SK-N-SH (cell line): ENCODE measurements at regions not wholly inside any gene's neighbourhood (a gene's known extent, or its start where the extent isn't known, plus 50 kb on each side); places are given as distances from the start of the nearest gene placed in this dataset.

ENCODE experiments used
- CTCF ChIA-PET: fragments of 300-600, 350-600 bp; formaldehyde crosslinking; extraction: SDS; loops from one replicate; lab custom pipeline; 2021; lab: Yijun Ruan, JAX
- POLR2A ChIA-PET: fragments of 350-600 bp; sonication (Branson Sonifier 250); formaldehyde crosslinking; extraction: SDS; loops from one replicate; lab custom pipeline; 2020; ENCODE audit warnings: antibody characterized with exemption, inconsistent platforms; lab: Yijun Ruan, JAX
- DNase-seq: peaks from one replicate; pipeline ENCODE4 v3.0.0; 2012
- H2AFZ ChIP-seq: fragments of 200-600 bp; sonication (generic); 2 replicates; pipeline ENCODE4 v1.8.1; 2016; ENCODE audit warnings: antibody characterized with exemption, mild to moderate bottlenecking, low read depth
- H3F3A ChIP-seq: fragments of 200-600 bp; sonication (generic); replicated peaks from 2 replicates; pipeline ENCODE3; 2016; ENCODE audit warnings: antibody characterized with exemption, mild to moderate bottlenecking; ENCODE audit not compliant: insufficient read depth
- H3K27ac ChIP-seq, 2 experiments: fragments of 200-500 bp in 1 of 2; fragments of 200-600 bp in 1 of 2; sonication (Bioruptor generic) in 1 of 2; sonication (generic), shearing (Covaris generic) in 1 of 2; 2 replicates each; pipeline versions ENCODE4 v1.5.1 to v1.6.1; 2014 to 2016; ENCODE audit warnings: low read depth in 2 of 2, inconsistent platforms in 1 of 2, low read length in 1 of 2, mild to moderate bottlenecking in 1 of 2, mixed read lengths in 1 of 2
- H3K27me3 ChIP-seq: fragments of 200-600 bp; sonication (generic), shearing (Covaris generic); 2 replicates; pipeline ENCODE4 v1.6.1; 2016; ENCODE audit warnings: mixed run types; ENCODE audit not compliant: insufficient read depth
- H3K36me3 ChIP-seq, 2 experiments: fragments of 200-500 bp in 1 of 2; fragments of 200-600 bp in 1 of 2; sonication (Bioruptor generic) in 1 of 2; sonication (generic) in 1 of 2; replicated peaks in 1 of 2; 2 replicates each; pipeline versions ENCODE3 to v1.5.1; 2014 to 2016; ENCODE audit warnings: low read length in 1 of 2, mild to moderate bottlenecking in 1 of 2; ENCODE audit not compliant: insufficient read depth in 2 of 2, control insufficient read depth in 1 of 2
- H3K4me1 ChIP-seq, 2 experiments: fragments of 200-500 bp in 1 of 2; fragments of 200-600 bp in 1 of 2; sonication (Bioruptor generic) in 1 of 2; sonication (generic), shearing (Covaris generic) in 1 of 2; 2 replicates each; pipeline versions ENCODE4 v1.5.1 to v1.6.1; 2014 to 2016; ENCODE audit warnings: low read depth in 1 of 2, low read length in 1 of 2, mixed run types in 1 of 2; ENCODE audit not compliant: insufficient read depth in 2 of 2, control insufficient read depth in 1 of 2
- H3K4me2 ChIP-seq: fragments of 200-600 bp; sonication (generic), shearing (Covaris generic); 2 replicates; pipeline ENCODE4 v1.6.1; 2017; ENCODE audit warnings: mixed run types
- H3K4me3 ChIP-seq, 2 experiments: fragments of 200-500 bp in 1 of 2; fragments of 200-600 bp in 1 of 2; sonication (Bioruptor generic) in 1 of 2; sonication (generic), shearing (Covaris generic) in 1 of 2; 2 replicates each; pipeline versions ENCODE4 v1.5.1 to v1.8.1; 2014 to 2016; ENCODE audit warnings: low read depth in 2 of 2, inconsistent platforms in 1 of 2, low read length in 1 of 2, mild to moderate bottlenecking in 1 of 2, mixed read lengths in 1 of 2, moderate library complexity in 1 of 2
- H3K79me2 ChIP-seq: fragments of 200-600 bp; sonication (generic); 2 replicates; pipeline ENCODE4 v1.8.1; 2017; ENCODE audit warnings: mild to moderate bottlenecking; ENCODE audit not compliant: insufficient read depth
- H3K9ac ChIP-seq: fragments of 200-600 bp; sonication (generic); 2 replicates; pipeline ENCODE4 v1.6.1; 2017; ENCODE audit warnings: mixed run types
- H3K9me2 ChIP-seq: fragments of 200-600 bp; sonication (generic); 2 replicates; pipeline ENCODE4 v1.6.1; 2017; ENCODE audit warnings: mixed run types
- H3K9me3 ChIP-seq: fragments of 200-600 bp; sonication (generic); 2 replicates; pipeline ENCODE4 v1.6.1; 2017; ENCODE audit warnings: mixed run types, mild to moderate bottlenecking, moderate library complexity
- H4K20me1 ChIP-seq: fragments of 200-600 bp; sonication (generic); 2 replicates; pipeline ENCODE4 v1.6.1; 2017; ENCODE audit warnings: mild to moderate bottlenecking, mixed run types; ENCODE audit not compliant: insufficient read depth
- CHD2 ChIP-seq: fragments of 150-350 bp; IDR thresholded peaks from 2 replicates; pipeline ENCODE4 v1.6.1; 2018; ENCODE audit warnings: low read length; ENCODE audit not compliant: partially characterized antibody
- CTCF ChIP-seq: fragments of 200-600 bp; sonication (generic); IDR thresholded peaks from 2 replicates; pipeline ENCODE4 v1.6.1; 2017; ENCODE audit warnings: antibody characterized with exemption, mild to moderate bottlenecking, moderate library complexity
- ELF1 ChIP-seq: IDR thresholded peaks from 2 replicates; pipeline ENCODE4 v1.4.0; 2012
- GATA2 ChIP-seq: sonication (generic); formaldehyde crosslinking; IDR thresholded peaks from 2 replicates; pipeline ENCODE4 v1.5.0; 2020; ENCODE audit warnings: mild to moderate bottlenecking, missing genetic modification reagents
- IRF3 ChIP-seq: fragments of 150-350 bp; IDR thresholded peaks from 2 replicates; pipeline ENCODE4 v1.6.1; 2016; ENCODE audit warnings: mild to moderate bottlenecking, low read depth, low read length
- JUND ChIP-seq: IDR thresholded peaks from 2 replicates; pipeline ENCODE4 v1.4.0; 2012
- MXI1 ChIP-seq: IDR thresholded peaks from 2 replicates; pipeline ENCODE4 v1.6.1; 2012; ENCODE audit warnings: mild to moderate bottlenecking, low read depth, low read length, improper control_type of control experiment
- PBX3 ChIP-seq: IDR thresholded peaks from 2 replicates; pipeline ENCODE4; 2012
- RCOR1 ChIP-seq: fragments of 150-350 bp; IDR thresholded peaks from 2 replicates; pipeline ENCODE4 v1.6.1; 2017; ENCODE audit warnings: antibody characterized with exemption, low read length
- SIN3A ChIP-seq: IDR thresholded peaks from 2 replicates; pipeline ENCODE4 v1.6.1; 2012; ENCODE audit warnings: low read depth, mild to moderate bottlenecking, low read length, moderate library complexity, borderline replicate concordance
- WGBS: methylation state at CpG from one replicate; pipeline ENCODE4 v1.1.6; 2017; ENCODE audit warnings: low lambda C conversion rate; 5-methylcytosine and 5-hydroxymethylcytosine counted together

GRCh38 chr6:56843476-56844349 lies 111.2 kb upstream of the BEND6 start (continued):
- TF ChIP-seq IRF3 (no peak), CTCF (peak; percentile 69; the same call in 1 of the 2 replicates), RCOR1 (0 out of 2 replicates have a peak, but pooled peaks have one; percentile 45), ELF1 (no peak), MXI1 (peak; percentile 82), PBX3 (0 out of 2 replicates have a peak, but pooled peaks have one; percentile 22), SIN3A (peak; percentile 42; the same call in 1 of the 2 replicates), JUND (no peak), CHD2 (peak; percentile 62)

- TF ChIP-seq CHD2 (no peak), GATA2 (0 out of 2 replicates have a peak, but pooled peaks have one; percentile 10)
- CTCF ChIA-PET = interaction anchor here (1.0 to 6.5 kb wide), 10 partner anchors 9 to 281 kb away, joined by 3 to 39 read pairs (median 3); no protein-coding TSS in a partner anchor
- peak overlapping the region; percentile 82 to 92 for H3K27ac ChIP-seq
- peak overlapping the region; percentile 80 to 95 for H3K4me3 ChIP-seq
- H3F3A ChIP-seq = peaks cover 46% of the 10 kb centered on the region
- DNase-seq = peak; percentile 36
- whole genome bisulfite sequencing = 2% methylated on average over 27 of the region's 47 CpGs
- peaks cover 90% of the 10 kb centered on the region for H3K79me2 ChIP-seq
- no peak overlapping the region for H2AFZ ChIP-seq
- H3K9me3 ChIP-seq = no peaks in the 10 kb centered on the region
- POLR2A ChIA-PET = no interaction called here
- no peaks in the 10 kb centered on the region for H3K27me3 ChIP-seq
- no peaks in the 10 kb centered on the region for H3K9me2 ChIP-seq
- H3K4me2 ChIP-seq = peak overlapping the region; percentile 80
- peaks cover 17 to 23% of the 10 kb centered on the region in 2 experiments; a peak in 3 of 4 replicates for H3K4me1 ChIP-seq
- peaks cover 0 to 2% of the 10 kb centered on the region in 2 experiments for H3K36me3 ChIP-seq
- peaks cover 41% of the 10 kb centered on the region for H4K20me1 ChIP-seq
- peak overlapping the region; percentile 92 for H3K9ac ChIP-seq
These were observed 112.0 kb upstream of the BEND6 start for GRCh38 chr6:56842686-56843475.
